RCC 7860 (cell line): ENCODE measurements at regions not wholly inside any gene's neighbourhood (a gene's known extent, or its start where the extent isn't known, plus 50 kb on each side); places are given as distances from the start of the nearest gene placed in this dataset.
"Not testable (repeated sequence)": the region's sequence is repeated elsewhere in the genome, so short reads cannot be mapped to it uniquely, and the experiment has no call there.

Experiments
- DNase-seq: peaks from one replicate; pipeline ENCODE4 v3.0.0-alpha.2; 2015; ENCODE audit warnings: low spot score
- FAIRE-seq: peaks from 2 replicates; lab custom pipeline; 2012; peaks lifted over from hg19 to GRCh38; lab: Jason Lieb, UNC

- DNase-seq = no peak
- FAIRE-seq = no peak
Observed at GRCh38 chrX:110965409-110966090, 130.4 kb upstream of the PAK3 start.

GRCh38 chrX:110964786-110965185 lies 131.2 kb upstream of the PAK3 start:
- DNase-seq = no peak
- no peak for FAIRE-seq

DNA sequence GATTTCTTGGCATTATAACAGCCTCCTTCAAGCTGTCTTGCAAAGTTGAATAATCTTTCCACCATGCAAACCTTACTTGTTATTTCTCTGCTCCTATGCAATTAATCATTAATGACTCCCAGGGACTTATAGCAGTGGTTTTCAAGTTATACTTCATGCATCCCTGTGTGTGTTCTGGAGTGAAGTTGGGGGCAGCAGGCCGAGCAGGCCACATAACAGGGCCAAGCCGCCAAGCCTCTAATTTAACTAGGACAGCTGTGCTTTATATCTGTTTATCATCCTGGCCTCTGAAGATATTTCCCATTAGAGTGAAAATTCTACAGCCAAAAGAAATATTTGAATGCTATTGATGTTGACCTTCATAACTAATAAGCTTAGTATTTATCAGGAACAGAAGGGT lies 133.5 kb upstream of the PAK3 start:
- DNase-seq (no peak), FAIRE-seq (no peak)

DNA sequence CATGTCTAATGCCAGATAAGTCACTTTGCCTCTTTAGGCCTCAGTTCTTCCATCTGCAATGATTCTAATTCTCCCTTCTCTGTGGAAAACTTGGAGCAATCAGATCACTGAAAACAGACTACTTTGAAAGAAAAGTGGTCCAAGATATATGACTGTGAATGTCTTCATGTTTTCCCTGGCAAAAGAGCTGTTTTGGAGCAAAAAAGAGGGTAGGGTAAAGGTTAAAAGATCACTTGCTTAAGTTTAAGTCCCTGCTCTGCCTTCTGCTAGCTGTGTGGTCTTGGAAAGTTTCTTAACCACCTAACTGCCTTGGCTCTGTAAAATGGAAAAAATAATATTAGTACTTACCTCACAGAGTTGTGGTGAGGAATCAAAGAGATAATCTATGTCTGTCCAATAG lies 140.3 kb upstream of the PAK3 start:
- FAIRE-seq (no peak), DNase-seq (no peak)

- no peak for DNase-seq
- no peak for FAIRE-seq
Observed at GRCh38 chrX:110954428-110955100, 141.4 kb upstream of the PAK3 start.

- FAIRE-seq (no peak), DNase-seq (no peak)
Observed at GRCh38 chrX:110951472-110952269, 144.3 kb upstream of the PAK3 start.

GRCh38 chrX:110944751-110945675 lies 149.4 kb upstream of the CHRDL1 start:
- FAIRE-seq (no peak), DNase-seq (no peak)

DNA sequence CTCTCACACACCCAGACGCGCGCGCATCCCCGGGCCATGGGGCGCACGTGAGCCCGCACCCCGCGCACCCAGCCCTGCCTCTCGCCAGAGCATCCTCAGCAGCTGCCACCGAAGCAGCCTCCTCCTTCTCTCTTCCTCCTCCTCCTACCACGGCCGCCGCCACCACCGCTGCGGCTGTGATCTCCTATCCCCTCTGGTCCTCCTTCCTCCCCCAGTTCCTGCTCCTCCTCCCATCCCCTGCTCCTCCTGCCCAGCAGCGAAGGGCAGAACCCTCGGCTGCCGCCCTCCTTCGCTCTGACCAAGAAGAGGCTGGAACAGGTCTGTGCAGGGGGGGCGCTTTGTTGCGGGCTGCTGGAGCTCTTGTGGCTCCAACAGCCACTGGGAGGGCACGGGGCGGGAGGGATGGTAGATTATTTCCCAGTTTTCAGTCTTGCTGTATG lies 148.7 kb upstream of the CHRDL1 start:
- DNase-seq = no peak
- FAIRE-seq = no peak

DNA sequence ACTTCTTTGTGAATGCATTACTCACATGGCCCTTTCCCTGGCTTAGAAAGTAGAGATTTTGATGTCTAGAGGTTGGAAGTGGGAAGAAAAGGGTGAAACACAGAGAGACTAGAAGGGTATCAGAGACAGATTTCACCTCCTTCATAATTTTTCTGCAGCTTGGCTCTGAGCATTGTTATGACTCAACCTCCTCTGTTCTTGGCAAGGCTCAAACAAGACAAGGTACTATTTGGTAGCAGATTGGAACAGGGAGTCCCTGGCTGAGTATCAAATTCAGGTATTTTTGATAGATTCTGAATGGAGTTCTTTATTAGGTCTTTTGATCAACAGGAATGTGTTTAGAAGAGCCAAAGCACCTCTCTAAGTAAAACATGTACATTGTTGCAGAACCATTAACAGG lies 146.3 kb upstream of the CHRDL1 start:
- DNase-seq (no peak), FAIRE-seq (no peak)

DNA sequence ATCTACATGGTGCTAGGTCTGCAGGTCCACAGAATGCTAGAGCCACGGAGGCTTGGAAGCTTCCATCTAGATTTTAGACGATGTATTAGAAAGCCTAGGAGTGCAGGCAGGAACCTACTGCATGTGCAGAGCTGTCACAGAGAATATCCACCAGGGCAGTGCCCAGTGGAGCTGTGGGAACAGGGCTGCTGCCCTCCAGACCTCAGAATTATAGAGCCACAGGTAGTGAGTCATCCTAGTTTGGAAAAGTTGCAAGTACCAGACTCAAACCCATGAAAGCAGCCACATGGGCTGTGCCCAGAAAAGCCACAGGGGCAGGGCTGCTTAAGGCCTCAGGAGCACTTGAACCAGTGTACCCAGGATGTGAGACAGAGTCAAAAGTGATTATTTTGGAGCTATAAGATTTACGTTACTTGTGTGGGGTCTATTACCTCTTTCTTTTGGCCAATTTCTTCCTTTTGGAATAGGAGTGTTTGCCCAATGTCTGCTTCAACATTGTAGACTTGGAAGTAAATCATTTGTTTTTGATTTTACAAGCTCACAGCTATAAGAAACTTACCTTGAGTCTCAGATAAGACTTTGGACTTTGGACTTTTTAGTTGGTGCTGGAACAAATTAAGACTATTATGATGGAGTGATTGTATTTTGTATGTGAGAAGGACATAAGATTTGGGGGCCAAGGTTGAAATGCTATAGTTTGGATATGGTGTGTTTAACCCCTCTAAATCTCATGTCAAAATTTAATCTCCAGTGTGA lies 143.5 kb upstream of the CHRDL1 start:
- no peak for FAIRE-seq
- no peak for DNase-seq

- DNase-seq = no peak
- no peak for FAIRE-seq
Observed at GRCh38 chrX:110924871-110925270, 129.3 kb upstream of the CHRDL1 start.

DNA sequence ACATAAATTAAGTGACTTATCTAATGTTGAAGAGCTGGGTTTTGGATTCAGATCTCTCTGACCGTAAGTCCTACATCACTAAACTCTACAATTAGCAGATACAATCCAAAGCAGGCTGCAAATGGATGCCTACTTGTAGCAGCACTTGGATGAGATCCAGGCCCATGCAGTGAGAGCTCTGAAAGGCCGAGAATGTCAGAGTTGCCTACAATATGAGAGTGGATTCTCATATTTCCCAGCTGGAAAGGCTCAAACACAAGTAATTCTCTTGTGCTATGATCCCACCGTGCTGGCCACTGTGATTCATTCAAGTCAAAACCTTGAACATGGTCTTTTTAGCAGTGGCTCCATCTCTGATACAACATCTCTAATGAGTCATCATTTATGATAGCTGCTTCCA lies 125.4 kb upstream of the CHRDL1 start:
- DNase-seq (no peak), FAIRE-seq (no peak)

DNA sequence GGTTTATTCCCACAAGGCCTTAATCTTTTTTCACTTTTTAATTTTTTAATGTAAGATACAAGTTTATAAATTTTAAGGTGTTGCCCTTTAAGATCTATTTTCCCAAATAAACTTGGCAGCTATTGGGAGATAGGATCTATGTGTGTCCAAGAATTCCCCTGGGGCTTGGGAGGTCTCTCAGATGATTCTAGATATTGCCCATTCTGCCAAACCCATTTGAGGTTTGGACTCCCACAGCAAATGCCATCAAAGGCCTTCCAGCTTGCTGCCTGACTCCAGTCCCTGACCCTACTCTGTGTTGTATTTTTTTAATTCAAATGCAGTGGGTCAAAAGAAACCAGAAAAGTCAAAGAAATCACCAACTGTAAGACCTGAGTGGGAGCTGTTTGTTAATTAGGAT lies 120.0 kb upstream of the CHRDL1 start:
- DNase-seq = no peak
- FAIRE-seq = no peak

GRCh38 chrX:110915111-110915510 lies 119.5 kb upstream of the CHRDL1 start:
- FAIRE-seq (no peak), DNase-seq (no peak)

GRCh38 chrX:110914281-110914680 lies 118.7 kb upstream of the CHRDL1 start:
- DNase-seq (no peak), FAIRE-seq (no peak)

- FAIRE-seq = not testable (repeated sequence)
Observed at GRCh38 chrX:110904747-110905146, 109.1 kb upstream of the CHRDL1 start.

GRCh38 chrX:110881971-110882370 lies 86.4 kb upstream of the CHRDL1 start:
- DNase-seq (no peak), FAIRE-seq (no peak)

More at GRCh38 chrX:110904747-110905146, 109.1 kb upstream of the CHRDL1 start:
- not testable (repeated sequence) for DNase-seq

DNA sequence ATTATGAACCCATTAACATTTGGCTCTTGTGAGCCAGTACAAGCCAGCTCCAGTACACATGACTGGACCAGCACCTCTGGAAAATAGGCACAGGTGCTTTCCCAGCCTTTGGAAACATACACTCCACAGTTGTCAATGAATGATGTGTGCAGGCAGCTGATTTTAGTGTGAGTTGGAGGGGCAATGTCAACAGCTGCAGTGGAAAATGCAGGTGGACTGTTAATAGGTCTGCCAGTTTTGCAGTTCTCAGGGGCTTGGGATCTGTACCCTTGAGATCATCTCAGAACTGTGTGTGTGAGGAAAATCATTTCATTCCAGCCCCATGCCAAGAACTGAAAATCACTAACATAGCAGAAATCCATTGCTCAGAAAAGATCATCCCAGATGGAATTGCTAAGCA lies 81.7 kb upstream of the CHRDL1 start:
- FAIRE-seq (no peak), DNase-seq (no peak)

DNA sequence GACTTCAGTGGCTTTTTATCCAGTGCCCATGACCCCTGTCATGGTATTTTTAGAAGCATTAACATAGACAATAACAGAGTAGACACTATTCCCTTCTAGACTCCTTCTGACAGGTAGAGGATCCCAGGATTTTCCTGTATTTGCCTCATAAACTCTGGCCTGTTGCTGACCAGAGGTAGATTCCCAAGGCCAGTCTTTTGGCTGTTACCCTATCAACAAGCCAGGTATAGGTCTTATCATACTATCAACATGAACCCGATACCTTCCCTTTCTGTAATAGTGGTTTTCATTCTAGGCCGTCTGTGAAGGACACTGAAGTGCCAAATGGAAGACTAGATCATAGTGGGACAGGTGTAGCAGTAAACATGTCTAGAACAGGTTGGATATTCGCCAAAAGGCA lies 76.2 kb upstream of the CHRDL1 start:
- FAIRE-seq (no peak), DNase-seq (no peak)

- FAIRE-seq = no peak
Observed at GRCh38 chrX:110866421-110866820, 70.8 kb upstream of the CHRDL1 start.

More at GRCh38 chrX:110866421-110866820, 70.8 kb upstream of the CHRDL1 start:
- DNase-seq = no peak
